ENCODE measurements at regions not wholly inside any gene's neighbourhood (a gene's known extent, or its start where the extent isn't known, plus 50 kb on each side); places are given as distances from the start of the nearest gene placed in this dataset.
"Not testable (repeated sequence)": the region's sequence is repeated elsewhere in the genome, so short reads cannot be mapped to it uniquely, and the experiment has no call there.

DNA sequence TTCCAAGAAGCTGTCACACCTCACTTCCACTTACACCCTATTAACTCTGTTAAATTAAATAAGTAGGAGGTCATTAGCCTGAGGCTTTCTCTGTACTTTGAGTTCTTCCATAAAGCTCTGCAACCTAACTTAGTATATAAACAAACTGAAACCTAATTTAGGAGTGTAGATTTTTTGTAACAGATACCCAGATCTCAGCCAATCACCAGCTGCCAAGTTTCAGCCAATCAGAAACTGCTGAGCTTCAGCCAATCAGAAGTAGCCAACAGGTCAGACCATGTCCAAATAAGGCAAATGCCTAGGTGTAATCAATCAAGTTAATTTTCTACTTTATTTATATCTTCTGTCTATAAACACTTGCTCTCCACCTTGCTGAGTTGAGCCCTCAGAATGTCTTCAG, 142.7 kb upstream of the SULF2 start:
- Histone ChIP-seq H3K4me1 (no peaks in the 10 kb centered on the region), H3K9me3 (no peaks in the 10 kb centered on the region), H3K36me3 (no peaks in the 10 kb centered on the region), H3K27ac (no peak overlapping the region), H3K27me3 (peaks cover 0 to 2% (median 0%) of the 10 kb centered on the region in 4 donors), H3K4me3 (no peak overlapping the region)
- TF ChIP-seq, protein P1, sequence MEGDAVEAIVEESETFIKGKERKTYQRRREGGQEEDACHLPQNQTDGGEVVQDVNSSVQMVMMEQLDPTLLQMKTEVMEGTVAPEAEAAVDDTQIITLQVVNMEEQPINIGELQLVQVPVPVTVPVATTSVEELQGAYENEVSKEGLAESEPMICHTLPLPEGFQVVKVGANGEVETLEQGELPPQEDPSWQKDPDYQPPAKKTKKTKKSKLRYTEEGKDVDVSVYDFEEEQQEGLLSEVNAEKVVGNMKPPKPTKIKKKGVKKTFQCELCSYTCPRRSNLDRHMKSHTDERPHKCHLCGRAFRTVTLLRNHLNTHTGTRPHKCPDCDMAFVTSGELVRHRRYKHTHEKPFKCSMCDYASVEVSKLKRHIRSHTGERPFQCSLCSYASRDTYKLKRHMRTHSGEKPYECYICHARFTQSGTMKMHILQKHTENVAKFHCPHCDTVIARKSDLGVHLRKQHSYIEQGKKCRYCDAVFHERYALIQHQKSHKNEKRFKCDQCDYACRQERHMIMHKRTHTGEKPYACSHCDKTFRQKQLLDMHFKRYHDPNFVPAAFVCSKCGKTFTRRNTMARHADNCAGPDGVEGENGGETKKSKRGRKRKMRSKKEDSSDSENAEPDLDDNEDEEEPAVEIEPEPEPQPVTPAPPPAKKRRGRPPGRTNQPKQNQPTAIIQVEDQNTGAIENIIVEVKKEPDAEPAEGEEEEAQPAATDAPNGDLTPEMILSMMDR (IDR thresholded peaks at IDR 0.05), result no peak
- DNase-seq (no peak), FAIRE-seq (no peak), ATAC-seq (no peak)
- intact Hi-C loops (cut with DNase I), result no loop called here

GRCh38 chr20:47927385-47927851, 142.1 kb upstream of the SULF2 start:
- FAIRE-seq, result no peak
- Histone ChIP-seq H3K4me3 (no peak overlapping the region), H3K36me3 (no peaks in the 10 kb centered on the region), H3K27ac (no peak overlapping the region), H3K9me3 (no peaks in the 10 kb centered on the region), H3K4me1 (no peaks in the 10 kb centered on the region), H3K27me3 (peaks cover 0 to 2% (median 0%) of the 10 kb centered on the region in 4 donors)
- no peak for DNase-seq
- 58 to 68% methylated on average over 5 of the region's 5 CpGs for WGBS, 2 donors
- TF ChIP-seq, protein P1 (IDR thresholded peaks at IDR 0.05), result no peak
- no peak for ATAC-seq
- intact Hi-C loops (cut with DNase I), result no loop called here

DNA sequence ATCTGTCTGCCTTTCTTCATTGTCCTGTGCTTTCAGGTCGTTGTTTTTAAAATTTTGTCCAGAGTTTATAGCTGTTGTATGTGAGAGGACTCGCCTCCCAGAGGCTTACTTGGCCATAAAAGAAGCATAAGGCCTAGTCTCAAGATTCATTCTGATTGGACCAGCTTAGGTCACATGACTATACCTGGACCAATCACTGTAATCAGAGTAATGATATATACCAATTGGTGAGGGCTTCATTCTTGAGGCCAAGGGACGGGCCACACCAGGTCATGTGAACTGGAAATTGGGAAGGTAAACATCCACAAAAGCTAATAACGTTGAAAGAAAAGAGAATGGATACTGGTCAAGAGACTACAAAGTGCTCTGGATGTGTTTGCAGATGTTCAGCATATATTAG, 141.4 kb upstream of the SULF2 start:
- no peak for FAIRE-seq
- no peaks in the 10 kb centered on the region for H3K4me1 ChIP-seq
- TF ChIP-seq, protein P1 (IDR thresholded peaks at IDR 0.05), result no peak
- H3K4me3 ChIP-seq, result no peak overlapping the region
- intact Hi-C loops (cut with DNase I), result no loop called here
- H3K9me3 ChIP-seq, result no peaks in the 10 kb centered on the region
- DNase-seq, result no peak
- H3K27ac ChIP-seq, result no peak overlapping the region
- H3K36me3 ChIP-seq, result no peaks in the 10 kb centered on the region
- 61 to 72% methylated on average over 4 of the region's 4 CpGs for WGBS, 2 donors
- ATAC-seq, result no peak
- peaks cover 0 to 2% (median 0%) of the 10 kb centered on the region in 4 donors for H3K27me3 ChIP-seq

GRCh38 chr20:47925593-47925992, 140.3 kb upstream of the SULF2 start:
- no peak for FAIRE-seq
- TF ChIP-seq, protein P1 (IDR thresholded peaks at IDR 0.05), result no peak
- no peak for DNase-seq
- no peaks in the 10 kb centered on the region for H3K36me3 ChIP-seq
- H3K27ac ChIP-seq, result no peak overlapping the region
- H3K27me3 ChIP-seq, result peaks cover 0 to 2% (median 0%) of the 10 kb centered on the region in 4 donors
- WGBS, 2 donors, result 41 to 54% methylated on average over 3 of the region's 3 CpGs
- no peak for ATAC-seq
- H3K4me1 ChIP-seq, result no peaks in the 10 kb centered on the region
- H3K9me3 ChIP-seq, result no peaks in the 10 kb centered on the region
- intact Hi-C loops (cut with DNase I), result no loop called here
- no peak overlapping the region for H3K4me3 ChIP-seq

GRCh38 chr20:47922269-47922668, 137.0 kb upstream of the SULF2 start:
- Histone ChIP-seq H3K27me3 (no peaks in the 10 kb centered on the region), H3K4me3 (no peak overlapping the region), H3K9me3 (no peaks in the 10 kb centered on the region), H3K4me1 (no peaks in the 10 kb centered on the region), H3K36me3 (no peaks in the 10 kb centered on the region), H3K27ac (no peak overlapping the region)
- no peak for DNase-seq
- no peak for ATAC-seq
- no peak for FAIRE-seq
- WGBS, 2 donors, result 17 to 29% methylated on average over 4 of the region's 4 CpGs
- intact Hi-C loops (cut with DNase I), result no loop called here
- TF ChIP-seq, protein P1 (IDR thresholded peaks at IDR 0.05), result no peak

DNA sequence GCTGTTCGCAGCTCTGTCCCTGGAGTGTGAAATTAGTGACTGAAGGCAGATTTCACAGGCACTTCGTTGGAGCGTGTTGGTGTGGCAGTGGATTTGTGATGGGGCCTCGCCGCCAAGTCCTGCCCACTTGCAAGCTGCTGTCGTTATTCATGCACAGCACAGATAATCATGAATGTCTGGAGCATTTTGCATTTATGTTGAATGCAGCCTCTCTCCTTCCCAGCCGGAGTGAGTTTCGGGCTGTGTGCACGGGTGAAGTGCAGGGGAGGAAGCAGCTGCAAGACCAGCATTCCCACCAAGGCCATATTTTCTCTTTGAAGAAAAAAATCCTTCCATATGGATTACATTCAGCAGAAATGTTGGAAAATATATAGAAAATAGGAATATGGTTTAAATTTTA, 136.5 kb upstream of the SULF2 start:
- FAIRE-seq; H3K27me3 ChIP-seq; ATAC-seq; H3K36me3 ChIP-seq; H3K27ac ChIP-seq; H3K4me3 ChIP-seq; DNase-seq; H3K9me3 ChIP-seq; intact Hi-C loops (cut with DNase I); H3K4me1 ChIP-seq: not testable (repeated sequence)
- WGBS, 2 donors, result 14 to 17% methylated on average over 7 to 9 of the region's 9 CpGs
